ENCODE measurements at regions not wholly inside any gene's neighbourhood (a gene's known extent, or its start where the extent isn't known, plus 50 kb on each side); places are given as distances from the start of the nearest gene placed in this dataset.

- Mint-ChIP-seq H3K27ac (no peak overlapping the region), H3K4me1 (no peaks in the 10 kb centered on the region), H3K9me3 (peaks cover 23 to 24% of the 10 kb centered on the region in 2 experiments), H3K4me3 (no peak overlapping the region; a peak in 1 of 5 replicates), H3K27me3 (ENCODE audit: low read depth) (no peaks in the 10 kb centered on the region), H3K36me3 (ENCODE audit: insufficient read depth in 1 of 3, low read depth in 3 of 3) (peaks cover 12 to 26% (median 16%) of the 10 kb centered on the region in 3 experiments)
- Histone ChIP-seq H2AFZ (ENCODE audit: low read length) (no peak overlapping the region), H3K79me2 (ENCODE audit: insufficient read depth, low read length) (no peaks in the 10 kb centered on the region), H2BK120ac (ENCODE audit: low read depth, low read length, poor library complexity, severe bottlenecking) (no peak overlapping the region), H3K18ac (ENCODE audit: insufficient read length, low read depth, low read length) (no peak overlapping the region), H3K4me2 (ENCODE audit: insufficient read depth, insufficient read length, low read length) (no peak overlapping the region), H3K14ac (ENCODE audit: insufficient read depth, low read length) (no peak overlapping the region), H2AK5ac (ENCODE audit: insufficient read length, low read length) (no peak overlapping the region), H4K8ac (replicated peaks; ENCODE audit: insufficient read length, low read depth, low read length) (no peak overlapping the region), H3K4ac (ENCODE audit: low read depth, low read length) (no peak overlapping the region), H4K91ac (ENCODE audit: insufficient read length, low read depth, low read length) (no peak overlapping the region), H3T11ph (ENCODE audit: low read length) (no peak overlapping the region), H3K79me1 (ENCODE audit: insufficient read depth, low read depth, low read length, poor library complexity, severe bottlenecking) (no peaks in the 10 kb centered on the region), H4K20me1 (ENCODE audit: control insufficient read depth, insufficient read depth, insufficient read length) (no peaks in the 10 kb centered on the region), H2BK20ac (ENCODE audit: low read depth, low read length, poor library complexity, severe bottlenecking) (no peak overlapping the region), H4K5ac (ENCODE audit: insufficient read length, low read depth, low read length) (no peak overlapping the region), H3K27me3 (ENCODE audit: insufficient read depth, low read length) (no peaks in the 10 kb centered on the region), H2BK12ac (ENCODE audit: insufficient read length, low read depth, low read length) (no peak overlapping the region), H2BK5ac (ENCODE audit: insufficient read length, low read length) (no peak overlapping the region), H3K9ac (ENCODE audit: extremely low read depth, insufficient read length, low read length) (no peak overlapping the region), H3K23me2 (ENCODE audit: insufficient read length, low read depth, low read length, poor library complexity, severe bottlenecking) (no peaks in the 10 kb centered on the region), H3K27ac (ENCODE audit: insufficient read length, low read depth, low read length) (no peak overlapping the region), H2BK15ac (ENCODE audit: low read depth, low read length) (no peak overlapping the region), H3K9me3 (ENCODE audit: control insufficient read depth, low read depth, low read length) (peaks cover 11% of the 10 kb centered on the region), H3K23ac (ENCODE audit: insufficient read length, low read depth, low read length) (no peak overlapping the region), H3K4me1 (ENCODE audit: insufficient read depth, low read length) (no peaks in the 10 kb centered on the region), H3K56ac (ENCODE audit: insufficient read length, low read depth, low read length) (no peak overlapping the region)
- no peak for DNase-seq
- WGBS (ENCODE audit: extremely low coverage, insufficient read length, low lambda C conversion rate) = no CpG with 5 or more reads among the region's 1 CpG
- no peak for TF ChIP-seq CTCF (conservative IDR thresholded peaks at IDR 0.05)
Measured at GRCh38 chr1:90143591-90143990, 148.7 kb downstream of the ZNF326 start.
